Stimulated activated CD8-positive, alpha-beta memory T cell treated with anti-CD3 and anti-CD28 coated beads, Interleukin-4, amount 100 ng/mL, for 48 hours (primary cell): ENCODE measurements at regions not wholly inside any gene's neighbourhood (a gene's known extent, or its start where the extent isn't known, plus 50 kb on each side); places are given as distances from the start of the nearest gene placed in this dataset.

ENCODE experiments used
- DNase-seq: peaks from one replicate; pipeline ENCODE4 v3.0.0-alpha.2; 2020

GRCh38 chr5:21159510-21160059 lies 1171.6 kb upstream of the CDH18 start:
- DNase-seq: no peak

- DNase-seq: no peak
These were observed 1166.5 kb upstream of the CDH18 start for GRCh38 chr5:21154526-21154925.

- no peak for DNase-seq
These were observed 1164.6 kb upstream of the CDH18 start for GRCh38 chr5:21152611-21153010.

GRCh38 chr5:21145376-21145775 lies 1157.4 kb upstream of the CDH18 start:
- no peak for DNase-seq

- DNase-seq: no peak
These were observed 1155.7 kb upstream of the CDH18 start for GRCh38 chr5:21143686-21144085.

- DNase-seq: no peak
These were observed 1154.8 kb upstream of the CDH18 start for GRCh38 chr5:21142791-21143190.

GRCh38 chr5:21140987-21141386 lies 1153.0 kb upstream of the CDH18 start:
- DNase-seq: no peak

- DNase-seq: no peak
These were observed 1138.2 kb upstream of the CDH18 start for GRCh38 chr5:21126236-21126635.

GRCh38 chr5:21125238-21125983 lies 1137.4 kb upstream of the CDH18 start:
- DNase-seq: no peak

- no peak for DNase-seq
These were observed 1133.2 kb upstream of the CDH18 start for GRCh38 chr5:21121213-21121612.

GRCh38 chr5:21097661-21098060 lies 1109.7 kb upstream of the CDH18 start:
- no peak for DNase-seq

- DNase-seq: no peak
These were observed 1106.6 kb upstream of the CDH18 start for GRCh38 chr5:21094619-21095018.

- no peak for DNase-seq
These were observed 1099.8 kb upstream of the CDH18 start for GRCh38 chr5:21087766-21088165.

- no peak for DNase-seq
These were observed 1097.8 kb upstream of the CDH18 start for GRCh38 chr5:21085791-21086190.

- no peak for DNase-seq
These were observed 1084.0 kb upstream of the CDH18 start for GRCh38 chr5:21071986-21072385.

- no peak for DNase-seq
These were observed 1083.4 kb upstream of the CDH18 start for GRCh38 chr5:21071421-21071820.

- DNase-seq: no peak
These were observed 1082.9 kb upstream of the CDH18 start for GRCh38 chr5:21070858-21071257.

- no peak for DNase-seq
These were observed 1079.7 kb upstream of the CDH18 start for GRCh38 chr5:21067724-21068123.

- no peak for DNase-seq
These were observed 1075.1 kb upstream of the CDH18 start for GRCh38 chr5:21063146-21063545.

- DNase-seq: no peak
These were observed 1070.3 kb upstream of the CDH18 start for GRCh38 chr5:21058289-21058688.

- no peak for DNase-seq
These were observed 1063.9 kb upstream of the CDH18 start for GRCh38 chr5:21051945-21052344.

GRCh38 chr5:21049901-21050300 lies 1061.9 kb upstream of the CDH18 start:
- DNase-seq: no peak

GRCh38 chr5:21030981-21031380 lies 1043.0 kb upstream of the CDH18 start:
- DNase-seq: no peak

- no peak for DNase-seq
These were observed 1037.0 kb upstream of the CDH18 start for GRCh38 chr5:21024966-21025365.

GRCh38 chr5:21013237-21013636 lies 1025.2 kb upstream of the CDH18 start:
- DNase-seq: no peak
